ENCODE measurements at regions not wholly inside any gene's neighbourhood (a gene's known extent, or its start where the extent isn't known, plus 50 kb on each side); places are given as distances from the start of the nearest gene placed in this dataset.

DNA sequence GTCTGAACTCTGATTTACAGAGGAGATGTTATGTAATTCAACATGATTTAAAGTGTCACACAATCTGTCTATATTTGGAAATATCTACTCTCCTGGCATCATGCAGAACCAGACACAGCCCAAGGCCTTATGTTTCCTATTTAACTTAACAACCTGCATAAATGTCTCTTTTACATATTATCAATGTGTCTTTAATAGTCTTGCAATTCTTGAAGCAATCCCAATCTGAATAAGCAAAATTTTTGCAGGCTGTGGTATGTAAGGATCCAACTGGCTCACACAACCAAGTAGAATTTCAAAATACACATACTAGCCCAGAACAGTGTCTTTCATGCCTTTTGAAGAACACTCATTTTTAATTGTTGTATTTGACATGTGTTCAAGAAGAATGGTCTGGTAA is 443.2 kb downstream of the MAFB start:
- TF ChIP-seq POLR2A (IDR thresholded peaks at IDR 0.05; ENCODE audit: low read length): no peak
- TF ChIP-seq GATA1 (IDR thresholded peaks at IDR 0.05; ENCODE audit: low read depth, low read length): no peak
